NCI-H2171 (cell line): ENCODE measurements at regions not wholly inside any gene's neighbourhood (a gene's known extent, or its start where the extent isn't known, plus 50 kb on each side); places are given as distances from the start of the nearest gene placed in this dataset.
"Not testable (repeated sequence)": the region's sequence is repeated elsewhere in the genome, so short reads cannot be mapped to it uniquely, and the experiment has no call there.

Experiments used
- DNase-seq: peaks from one replicate; lab custom pipeline; 2025; lab: John Stamatoyannopoulos, UW

GRCh38 chr5:9787861-9788600 is 157.9 kb upstream of the TAS2R1 start:
- DNase-seq, result no peak

GRCh38 chr5:9786380-9787360 is 156.5 kb upstream of the TAS2R1 start:
- no peak for DNase-seq

- DNase-seq, result no peak
These were observed 155.6 kb upstream of the TAS2R1 start for GRCh38 chr5:9785751-9786150.

GRCh38 chr5:9784231-9784630 is 154.1 kb upstream of the TAS2R1 start:
- DNase-seq, result no peak

- no peak for DNase-seq
These were observed 152.8 kb upstream of the TAS2R1 start for GRCh38 chr5:9782826-9783560.

GRCh38 chr5:9781890-9782289 is 151.7 kb upstream of the TAS2R1 start:
- no peak for DNase-seq

GRCh38 chr5:9781275-9781674 is 151.1 kb upstream of the TAS2R1 start:
- no peak for DNase-seq

- no peak for DNase-seq
These were observed 150.3 kb upstream of the TAS2R1 start for GRCh38 chr5:9780501-9780900.

GRCh38 chr5:9776525-9776924 is 146.4 kb upstream of the TAS2R1 start:
- DNase-seq, result no peak

- DNase-seq, result no peak
These were observed 145.2 kb upstream of the TAS2R1 start for GRCh38 chr5:9775339-9775738.

GRCh38 chr5:9774472-9775079 is 144.4 kb upstream of the TAS2R1 start:
- DNase-seq, result no peak

- DNase-seq, result no peak
These were observed 140.9 kb upstream of the TAS2R1 start for GRCh38 chr5:9771079-9771478.

GRCh38 chr5:9766581-9766980 is 136.4 kb upstream of the TAS2R1 start:
- DNase-seq, result no peak

- DNase-seq, result peak; percentile 0
These were observed 135.4 kb upstream of the TAS2R1 start for GRCh38 chr5:9765419-9766140.

GRCh38 chr5:9761706-9762105 is 131.6 kb upstream of the TAS2R1 start:
- no peak for DNase-seq

GRCh38 chr5:9752670-9753069 is 122.5 kb upstream of the TAS2R1 start:
- DNase-seq, result not testable (repeated sequence)

GRCh38 chr5:9743507-9743906 is 113.4 kb upstream of the TAS2R1 start:
- no peak for DNase-seq

GRCh38 chr5:9742848-9743247 is 112.7 kb upstream of the TAS2R1 start:
- DNase-seq, result no peak

- no peak for DNase-seq
These were observed 109.0 kb upstream of the TAS2R1 start for GRCh38 chr5:9739135-9739534.

- DNase-seq, result no peak
These were observed 107.1 kb upstream of the TAS2R1 start for GRCh38 chr5:9737265-9737664.

- no peak for DNase-seq
These were observed 103.3 kb upstream of the TAS2R1 start for GRCh38 chr5:9733486-9733885.
